H9 (cell line): ENCODE measurements at regions not wholly inside any gene's neighbourhood (a gene's known extent, or its start where the extent isn't known, plus 50 kb on each side); places are given as distances from the start of the nearest gene placed in this dataset.
"Not testable (repeated sequence)": the region's sequence is repeated elsewhere in the genome, so short reads cannot be mapped to it uniquely, and the experiment has no call there.

ENCODE experiments used
- DNase-seq: peaks from one replicate; pipeline ENCODE4 v3.0.0-alpha.2; 2017
- H2AFZ ChIP-seq: one replicate; pipeline ENCODE4 v1.6.1; 2013; ENCODE audit warnings: mild to moderate bottlenecking, low read length, control low read depth, moderate library complexity
- H2AK5ac ChIP-seq: 2 replicates; pipeline ENCODE4 v1.6.1; 2013; ENCODE audit warnings: low read length, control low read depth, mixed read lengths; ENCODE audit not compliant: insufficient read length
- H2BK120ac ChIP-seq: one replicate; pipeline ENCODE4 v1.6.1; 2013; ENCODE audit warnings: low read depth, mild to moderate bottlenecking, low read length, control low read depth, inconsistent platforms; ENCODE audit not compliant: poor library complexity, severe bottlenecking
- H2BK12ac ChIP-seq: 2 replicates; pipeline ENCODE4 v1.6.1; 2013; ENCODE audit warnings: low read length, control low read depth, mixed read lengths, low read depth; ENCODE audit not compliant: insufficient read length
- H2BK15ac ChIP-seq: 2 replicates; pipeline ENCODE4 v1.6.1; 2013; ENCODE audit warnings: low read depth, low read length, control low read depth
- H2BK20ac ChIP-seq: one replicate; pipeline ENCODE4 v1.6.1; 2013; ENCODE audit warnings: low read depth, mild to moderate bottlenecking, low read length, control low read depth, inconsistent platforms; ENCODE audit not compliant: poor library complexity, severe bottlenecking
- H2BK5ac ChIP-seq: 2 replicates; pipeline ENCODE4 v1.6.1; 2013; ENCODE audit warnings: low read length, control low read depth, mixed read lengths; ENCODE audit not compliant: insufficient read length
- H3K14ac ChIP-seq: 2 replicates; pipeline ENCODE4 v1.6.1; 2013; ENCODE audit warnings: low read length, control low read depth; ENCODE audit not compliant: insufficient read depth
- H3K18ac ChIP-seq: 2 replicates; pipeline ENCODE4 v1.6.1; 2013; ENCODE audit warnings: low read depth, mild to moderate bottlenecking, mixed read lengths, low read length, control low read depth; ENCODE audit not compliant: insufficient read length
- H3K23ac ChIP-seq: 2 replicates; pipeline ENCODE4 v1.6.1; 2013; ENCODE audit warnings: low read length, control low read depth, mixed read lengths, low read depth; ENCODE audit not compliant: insufficient read length
- H3K23me2 ChIP-seq: 2 replicates; pipeline ENCODE4 v1.6.1; 2013; ENCODE audit warnings: low read depth, mild to moderate bottlenecking, mixed read lengths, low read length, control low read depth; ENCODE audit not compliant: insufficient read length, poor library complexity, severe bottlenecking
- H3K27ac ChIP-seq: 2 replicates; pipeline ENCODE4 v1.5.1; 2013; ENCODE audit warnings: low read length, control low read depth, mixed read lengths, low read depth; ENCODE audit not compliant: insufficient read length
- H3K27me3 ChIP-seq: 2 replicates; pipeline ENCODE4 v1.6.1; 2013; ENCODE audit warnings: low read length, control low read depth, inconsistent platforms; ENCODE audit not compliant: insufficient read depth
- H3K4ac ChIP-seq: 2 replicates; pipeline ENCODE4 v1.6.1; 2013; ENCODE audit warnings: low read depth, mild to moderate bottlenecking, control low read depth, inconsistent platforms, low read length, moderate library complexity
- H3K4me1 ChIP-seq: 2 replicates; pipeline ENCODE4 v1.6.1; 2013; ENCODE audit warnings: low read length, control low read depth, inconsistent platforms; ENCODE audit not compliant: insufficient read depth
- H3K4me2 ChIP-seq: 2 replicates; pipeline ENCODE4 v1.6.1; 2013; ENCODE audit warnings: low read length, control low read depth, mixed read lengths; ENCODE audit not compliant: insufficient read length, insufficient read depth
- H3K56ac ChIP-seq: 2 replicates; pipeline ENCODE4 v1.6.1; 2013; ENCODE audit warnings: low read depth, mild to moderate bottlenecking, mixed read lengths, low read length, control low read depth; ENCODE audit not compliant: insufficient read length
- H3K79me1 ChIP-seq: 2 replicates; pipeline ENCODE4 v1.6.1; 2013; ENCODE audit warnings: low read depth, mild to moderate bottlenecking, moderate library complexity, low read length, control low read depth, inconsistent platforms; ENCODE audit not compliant: insufficient read depth, poor library complexity, severe bottlenecking
- H3K79me2 ChIP-seq: 2 replicates; pipeline ENCODE4 v1.6.1; 2013; ENCODE audit warnings: low read length, control low read depth, inconsistent platforms; ENCODE audit not compliant: insufficient read depth
- H3K9ac ChIP-seq: 2 replicates; pipeline ENCODE4 v1.6.1; 2013; ENCODE audit warnings: low read length, control low read depth, mixed read lengths; ENCODE audit not compliant: insufficient read length; ENCODE audit errors: extremely low read depth
- H3K9me3 ChIP-seq: one replicate; pipeline ENCODE4 v1.6.1; 2013; ENCODE audit warnings: low read depth, low read length, inconsistent platforms; ENCODE audit not compliant: control insufficient read depth
- H3T11ph ChIP-seq: one replicate; pipeline ENCODE4 v1.6.1; 2013; ENCODE audit warnings: mild to moderate bottlenecking, low read length, control low read depth, inconsistent platforms
- H4K20me1 ChIP-seq: one replicate; pipeline ENCODE4 v1.6.1; 2013; ENCODE audit not compliant: control insufficient read depth, insufficient read length, insufficient read depth
- H4K5ac ChIP-seq: 2 replicates; pipeline ENCODE4 v1.6.1; 2013; ENCODE audit warnings: low read depth, mild to moderate bottlenecking, mixed read lengths, low read length, control low read depth; ENCODE audit not compliant: insufficient read length
- H4K8ac ChIP-seq: replicated peaks from 2 replicates; pipeline ENCODE4 v1.6.1; 2013; ENCODE audit warnings: low read length, control low read depth, mixed read lengths, low read depth; ENCODE audit not compliant: insufficient read length
- H4K91ac ChIP-seq: 2 replicates; pipeline ENCODE4 v1.6.1; 2013; ENCODE audit warnings: low read depth, mild to moderate bottlenecking, moderate library complexity, mixed read lengths, low read length, control low read depth; ENCODE audit not compliant: insufficient read length
- H3K27ac Mint-ChIP-seq, 3 experiments: 2 replicates in 2 of 3; 3 replicates in 1 of 3; pipeline ENCODE4 v1.8.0; 2020 to 2021; ENCODE audit warnings: mixed read lengths in 3 of 3, mild to moderate bottlenecking in 1 of 3, moderate library complexity in 1 of 3
- H3K27me3 Mint-ChIP-seq: 2 replicates; pipeline ENCODE4 v1.8.0; 2021; ENCODE audit warnings: low read depth, mild to moderate bottlenecking, moderate library complexity, mixed read lengths
- H3K36me3 Mint-ChIP-seq, 3 experiments: 2 replicates in 2 of 3; 3 replicates in 1 of 3; pipeline ENCODE4 v1.8.0; 2020 to 2021; ENCODE audit warnings: low read depth in 3 of 3, mixed read lengths in 3 of 3; ENCODE audit not compliant: insufficient read depth in 1 of 3
- H3K4me1 Mint-ChIP-seq, 2 experiments: 2 replicates each; pipeline ENCODE4 v1.8.0; 2020; ENCODE audit warnings: mixed read lengths in 2 of 2
- H3K4me3 Mint-ChIP-seq, 2 experiments: 2 replicates in 1 of 2; 3 replicates in 1 of 2; pipeline ENCODE4 v1.8.0; 2020 to 2021; ENCODE audit warnings: mild to moderate bottlenecking in 2 of 2, mixed read lengths in 2 of 2, moderate library complexity in 1 of 2
- H3K9me3 Mint-ChIP-seq, 2 experiments: 2 replicates in 1 of 2; 3 replicates in 1 of 2; pipeline ENCODE4 v1.8.0; 2020; ENCODE audit warnings: mild to moderate bottlenecking in 2 of 2, mixed read lengths in 2 of 2, moderate library complexity in 1 of 2
- CTCF ChIP-seq: fragments of 200-600 bp; sonication (generic); conservative IDR thresholded peaks from 3 replicates; pipeline ENCODE4 v1.8.0; 2021; ENCODE audit warnings: antibody characterized with exemption, mild to moderate bottlenecking
- WGBS: extraction: QIAGEN DNeasy Blood & Tissue Kit; methylation state at CpG from one replicate; pipeline ENCODE4 v1.1.7; 2013; ENCODE audit warnings: missing lambda C conversion rate, low lambda C conversion rate, mixed read lengths; ENCODE audit not compliant: insufficient read length; ENCODE audit errors: extremely low coverage; 5-methylcytosine and 5-hydroxymethylcytosine counted together

GRCh38 chr5:78716206-78716605 is 67.6 kb upstream of the LHFPL2 start:
- Histone ChIP-seq H3K23ac (no peak overlapping the region), H4K91ac (no peak overlapping the region), H3T11ph (no peak overlapping the region), H3K23me2 (no peaks in the 10 kb centered on the region), H2AK5ac (no peak overlapping the region), H3K9ac (no peak overlapping the region), H3K56ac (no peak overlapping the region), H3K79me1 (no peaks in the 10 kb centered on the region), H3K18ac (no peak overlapping the region), H3K9me3 (no peaks in the 10 kb centered on the region), H4K8ac (no peak overlapping the region), H2BK5ac (no peak overlapping the region), H4K20me1 (no peaks in the 10 kb centered on the region), H3K14ac (no peak overlapping the region), H3K27ac (no peak overlapping the region), H2BK15ac (no peak overlapping the region), H2BK120ac (no peak overlapping the region), H3K4me2 (no peak overlapping the region), H3K79me2 (no peaks in the 10 kb centered on the region), H3K27me3 (no peaks in the 10 kb centered on the region), H3K4ac (no peak overlapping the region), H2BK12ac (no peak overlapping the region), H2AFZ (no peak overlapping the region), H2BK20ac (no peak overlapping the region), H4K5ac (no peak overlapping the region), H3K4me1 (no peaks in the 10 kb centered on the region; the same call in 1 of the 2 replicates)
- Mint-ChIP-seq H3K4me1 (peaks cover 16 to 22% of the 10 kb centered on the region in 2 experiments), H3K9me3 (peaks cover 1 to 4% of the 10 kb centered on the region in 2 experiments), H3K36me3 (peaks cover 0 to 2% (median 2%) of the 10 kb centered on the region in 3 experiments; a peak in 3 of 7 replicates), H3K27me3 (peaks cover 1% of the 10 kb centered on the region; the same call in 1 of the 2 replicates), H3K4me3 (no peak overlapping the region), H3K27ac (no peak overlapping the region)
- no peak for DNase-seq
- TF ChIP-seq CTCF: no peak
- no CpG with 5 or more reads among the region's 1 CpG for WGBS

- not testable (repeated sequence) for H4K20me1 ChIP-seq, H3K79me1 ChIP-seq, H3K23ac ChIP-seq, H3K9me3 ChIP-seq, H4K91ac ChIP-seq, H3T11ph ChIP-seq, H3K27me3 Mint-ChIP-seq, H3K4me2 ChIP-seq, H3K27me3 ChIP-seq, H3K27ac Mint-ChIP-seq, H3K56ac ChIP-seq, H3K18ac ChIP-seq, H2AFZ ChIP-seq, H2BK20ac ChIP-seq, H3K4me1 ChIP-seq, H3K79me2 ChIP-seq, H4K5ac ChIP-seq, H2BK15ac ChIP-seq, H2BK12ac ChIP-seq, H3K27ac ChIP-seq, H2BK5ac ChIP-seq, DNase-seq, H4K8ac ChIP-seq, H2AK5ac ChIP-seq, H2BK120ac ChIP-seq, H3K9ac ChIP-seq, H3K4me3 Mint-ChIP-seq, H3K23me2 ChIP-seq, H3K4ac ChIP-seq, H3K14ac ChIP-seq
- Mint-ChIP-seq H3K9me3 (peaks cover 8 to 12% of the 10 kb centered on the region in 2 experiments), H3K36me3 (peaks cover 0 to 10% (median 6%) of the 10 kb centered on the region in 3 experiments; a peak in 4 of 7 replicates), H3K4me1 (peaks cover 12 to 15% of the 10 kb centered on the region in 2 experiments)
- WGBS: no CpG with 5 or more reads among the region's 3 CpGs
Measured at GRCh38 chr5:78715351-78715750, 66.8 kb upstream of the LHFPL2 start.
